ENCODE measurements at regions not wholly inside any gene's neighbourhood (a gene's known extent, or its start where the extent isn't known, plus 50 kb on each side); places are given as distances from the start of the nearest gene placed in this dataset.
"Not testable (repeated sequence)": the region's sequence is repeated elsewhere in the genome, so short reads cannot be mapped to it uniquely, and the experiment has no call there.

DNA sequence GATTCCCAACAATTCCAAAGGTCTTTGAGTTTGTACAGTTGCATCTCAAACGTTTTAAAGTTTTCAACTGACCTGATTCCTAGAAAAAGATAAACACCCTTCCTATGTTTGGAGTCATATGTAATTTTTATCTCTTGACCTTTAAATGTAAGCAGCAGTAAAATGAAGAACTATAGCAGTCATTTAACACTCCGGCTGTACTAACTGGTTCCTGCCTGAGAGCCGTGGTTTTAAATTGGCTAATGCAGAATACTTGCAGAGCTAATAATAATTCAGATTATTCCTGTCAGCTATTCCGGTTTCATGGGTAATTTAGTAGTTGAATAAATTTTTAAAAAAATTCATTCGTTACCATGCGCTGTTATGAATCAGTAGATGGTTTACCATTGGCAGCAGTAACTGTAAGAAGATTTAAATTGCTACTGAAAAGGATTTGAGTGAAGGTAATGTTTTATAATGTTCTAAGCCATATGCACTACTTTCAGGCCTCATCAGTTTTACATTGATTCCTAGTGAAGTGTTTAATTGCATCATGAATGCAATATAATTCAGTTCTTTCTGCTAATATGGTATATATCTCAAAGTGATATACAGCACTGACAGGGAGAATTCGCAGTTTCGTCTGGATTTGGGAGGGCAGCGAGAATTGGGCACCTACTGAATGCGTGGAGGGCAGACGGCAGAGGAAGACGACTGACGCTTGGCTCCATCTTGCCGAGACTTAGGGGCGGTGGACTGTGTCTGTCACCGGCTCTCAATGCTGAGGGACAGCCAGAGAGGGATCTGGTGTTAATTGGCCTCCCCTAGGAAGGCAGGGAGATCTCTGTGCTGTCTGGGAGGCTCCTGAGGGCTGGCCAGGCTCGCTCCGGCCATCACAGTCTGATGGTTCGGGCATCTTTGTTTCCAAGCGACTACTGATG, 217.7 kb downstream of the PHETA1 start:
- no peak for DNase-seq

DNA sequence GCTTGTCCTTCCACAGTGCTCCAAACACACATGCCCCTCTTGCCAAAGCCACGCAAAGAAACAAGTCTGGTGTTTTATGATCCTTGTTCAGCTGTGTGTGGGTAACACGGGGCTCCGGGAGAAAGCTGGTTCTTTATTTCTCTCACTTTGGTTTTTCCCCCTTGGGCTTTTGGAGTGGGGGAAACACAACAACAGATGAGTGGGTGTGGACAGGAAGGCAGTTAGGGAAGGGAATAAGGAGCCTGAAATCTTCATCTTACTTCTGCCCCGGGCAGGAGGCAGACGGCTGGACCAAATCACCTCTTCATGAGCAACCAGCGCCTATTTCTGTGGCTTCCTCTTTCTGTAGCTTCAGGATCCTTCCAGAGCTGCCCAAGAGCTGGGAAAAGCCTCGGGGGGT, 218.5 kb downstream of the PHETA1 start:
- no peak for DNase-seq

DNA sequence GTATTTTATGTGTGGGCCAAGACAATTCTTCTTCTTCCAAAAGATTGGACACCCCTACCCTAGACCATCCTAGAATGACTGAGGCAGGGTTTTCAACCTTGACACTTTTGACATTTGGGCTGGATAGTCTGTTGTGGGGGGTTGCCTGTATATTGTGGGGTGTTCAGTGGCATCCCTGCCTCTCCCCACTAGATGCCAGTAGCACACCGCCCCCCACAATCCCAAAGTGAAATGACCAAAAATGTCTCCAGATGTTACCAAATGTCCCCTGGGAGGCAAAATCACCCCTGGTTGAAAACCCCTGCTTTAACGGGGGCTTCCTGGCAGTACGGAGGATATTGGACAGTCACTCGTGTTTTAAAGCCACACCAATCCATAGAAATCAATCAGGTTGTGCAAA, 219.6 kb downstream of the PHETA1 start:
- no peak for DNase-seq

DNA sequence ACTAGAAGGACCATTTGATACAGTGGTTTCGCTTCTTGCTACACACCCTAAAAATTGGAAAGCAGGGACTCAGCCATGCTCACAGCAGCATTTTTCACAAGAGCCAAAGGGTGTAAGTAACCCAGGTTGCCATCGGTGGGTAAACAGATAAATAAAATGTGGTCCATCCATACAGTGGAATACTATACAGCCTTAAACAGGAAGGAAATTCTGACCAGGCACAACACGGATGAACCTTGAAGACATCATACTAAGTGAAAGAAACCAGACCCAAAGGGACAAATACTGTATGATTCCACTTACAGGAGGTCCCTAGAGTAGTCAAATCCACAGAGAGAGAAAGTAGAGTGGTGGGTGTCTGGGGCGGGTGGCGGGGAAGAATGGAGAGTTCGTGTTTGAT, 220.9 kb downstream of the PHETA1 start:
- DNase-seq = no peak

DNA sequence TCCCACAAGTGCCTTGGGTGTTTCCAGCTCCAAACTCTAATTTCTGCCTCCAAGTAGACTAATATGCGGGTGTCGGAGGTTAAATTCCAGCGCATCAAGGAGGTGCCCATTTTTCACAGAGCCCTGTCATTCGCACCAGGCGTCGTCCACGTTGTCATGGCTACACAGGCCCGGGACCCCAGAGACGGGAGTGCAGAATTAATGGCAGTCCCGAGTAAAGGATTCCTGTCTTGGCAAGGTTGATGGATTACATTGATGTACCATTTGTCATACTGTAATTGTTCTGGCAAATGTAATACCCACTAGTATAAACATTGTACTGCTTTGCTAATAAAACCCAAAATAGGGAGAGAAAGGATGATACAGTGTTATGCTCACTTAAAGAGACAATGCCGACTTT, 222.9 kb upstream of the MYL2 start:
- no peak for DNase-seq

DNA sequence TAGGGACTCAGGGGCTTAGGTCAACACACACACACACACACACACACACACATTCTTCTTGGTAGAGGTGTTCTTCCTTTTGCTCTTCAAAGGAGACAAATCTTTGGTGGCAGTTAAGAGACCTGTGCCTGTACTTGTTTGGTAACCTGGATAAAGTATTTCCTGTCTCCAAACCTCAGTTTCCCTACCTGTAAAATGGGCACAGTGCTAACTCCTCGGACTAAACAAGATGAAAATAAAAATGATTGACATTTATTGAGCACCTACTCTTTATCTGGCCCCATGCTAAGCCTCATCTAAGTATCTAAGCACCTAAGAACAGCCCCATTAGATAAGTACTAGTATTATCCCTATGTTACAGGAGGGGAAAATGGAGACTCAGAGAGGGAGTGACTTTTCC, 220.8 kb upstream of the MYL2 start:
- no peak for DNase-seq

DNA sequence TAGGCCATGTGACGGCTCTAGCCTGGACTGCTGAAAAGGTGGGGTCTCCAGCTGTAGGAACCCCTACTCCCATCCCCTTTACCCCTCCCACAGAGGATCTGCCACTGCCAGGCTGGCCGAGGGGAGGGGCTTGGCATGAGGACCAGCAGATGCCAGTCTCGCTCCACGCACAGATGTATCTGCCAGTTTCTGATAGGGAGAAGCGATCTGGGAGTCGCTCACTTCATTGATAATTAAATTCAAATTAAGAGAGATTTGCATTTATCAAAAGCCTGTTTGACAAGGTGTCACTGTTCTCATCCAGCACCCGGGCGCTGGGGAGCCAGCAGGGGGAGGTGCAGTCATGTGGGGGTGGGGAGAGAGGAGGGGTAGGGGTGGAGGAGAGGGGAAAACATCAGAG, 217.6 kb upstream of the MYL2 start:
- DNase-seq = no peak

DNA sequence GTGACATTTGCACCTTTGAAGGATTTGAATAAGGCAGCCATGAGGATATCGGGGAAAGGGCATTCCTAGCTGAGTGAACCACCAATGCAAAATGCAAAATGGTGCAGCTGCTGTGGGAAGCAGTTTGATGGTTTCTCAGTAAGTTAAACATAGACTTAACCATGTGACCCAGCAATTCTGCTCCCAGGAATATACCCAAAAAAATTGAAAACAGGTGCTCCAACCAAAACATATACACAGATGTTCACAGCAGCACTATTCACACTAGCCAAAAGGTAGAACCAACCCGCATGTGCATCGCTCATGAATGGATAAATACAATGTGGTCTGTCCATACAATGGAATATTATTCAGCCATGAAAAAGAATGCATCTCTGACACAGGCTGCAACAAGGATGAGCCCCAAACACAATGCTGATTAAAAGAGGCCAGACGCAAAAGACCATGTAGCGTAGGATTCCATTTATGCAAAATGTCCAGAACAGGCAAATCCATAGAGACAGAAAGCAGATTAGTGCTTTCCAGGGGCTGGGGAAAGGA, 215.0 kb upstream of the MYL2 start:
- no peak for DNase-seq

DNA sequence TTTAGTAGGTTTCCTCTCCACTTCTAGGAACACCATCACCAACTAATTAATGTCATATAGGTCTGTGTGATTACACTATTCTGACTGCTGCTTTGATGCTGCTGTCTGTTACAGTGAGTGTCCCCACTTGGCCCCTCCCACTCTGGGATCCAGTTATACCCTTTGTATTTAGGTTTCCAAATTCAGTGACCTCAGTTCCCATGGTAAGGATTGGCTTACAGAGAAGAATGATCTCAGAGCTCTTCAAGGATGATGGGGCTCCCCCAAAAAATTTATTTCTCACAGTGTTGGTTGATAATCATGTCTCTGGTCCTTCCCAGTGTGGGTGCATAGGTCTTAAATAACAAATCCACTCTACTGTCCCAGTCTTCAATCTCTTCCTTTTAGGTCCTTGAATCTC, 210.0 kb upstream of the MYL2 start:
- DNase-seq = no peak

DNA sequence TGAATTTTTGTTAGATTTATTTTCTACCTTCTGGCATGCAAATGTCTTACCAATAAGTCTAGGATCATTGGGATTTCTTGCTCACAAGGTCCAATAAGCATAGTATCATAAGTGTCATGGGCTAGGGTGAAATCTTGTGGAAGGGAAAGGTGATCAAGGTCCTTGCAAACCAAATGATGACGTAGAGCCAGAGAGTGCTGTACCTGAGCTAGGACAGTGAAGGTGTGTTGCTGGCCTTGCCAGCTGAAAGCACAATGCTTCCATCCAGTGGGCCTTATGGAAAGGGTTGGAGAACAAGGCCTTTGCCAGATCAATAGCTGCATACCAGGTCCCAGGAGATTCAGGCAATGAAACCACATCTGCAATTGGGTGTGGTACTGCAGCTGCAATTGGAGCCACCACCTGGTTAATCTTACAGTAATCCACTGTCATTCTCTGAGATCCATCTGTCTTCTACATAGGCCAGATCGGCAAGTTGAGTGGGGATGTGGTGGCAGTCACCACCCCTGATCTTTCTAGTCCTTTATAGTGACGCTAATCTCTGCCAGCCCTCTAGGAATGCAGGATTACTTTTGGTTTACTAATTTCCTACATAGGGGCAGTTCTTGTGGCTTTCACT, 208.9 kb upstream of the MYL2 start:
- no peak for DNase-seq

DNA sequence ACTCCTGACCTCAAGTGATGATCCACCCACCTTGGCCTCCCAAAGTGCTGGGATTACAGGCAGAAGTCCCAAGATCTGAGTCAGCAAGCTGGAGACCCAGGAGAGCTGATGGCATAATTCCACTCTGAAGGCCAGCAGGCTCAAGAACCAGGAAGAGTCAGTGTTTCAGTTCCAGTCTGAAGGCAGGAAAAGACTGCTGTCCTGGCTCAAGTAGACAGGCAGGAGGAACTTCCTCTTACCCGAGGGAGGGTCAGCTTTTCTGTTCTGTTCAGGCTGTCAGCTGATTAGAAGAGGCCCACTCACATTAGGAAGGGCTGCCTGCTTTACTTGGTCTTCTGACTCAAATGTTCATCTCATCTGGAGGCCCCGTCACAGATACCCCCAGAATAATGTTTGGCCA, 206.0 kb upstream of the MYL2 start:
- DNase-seq = no peak

DNA sequence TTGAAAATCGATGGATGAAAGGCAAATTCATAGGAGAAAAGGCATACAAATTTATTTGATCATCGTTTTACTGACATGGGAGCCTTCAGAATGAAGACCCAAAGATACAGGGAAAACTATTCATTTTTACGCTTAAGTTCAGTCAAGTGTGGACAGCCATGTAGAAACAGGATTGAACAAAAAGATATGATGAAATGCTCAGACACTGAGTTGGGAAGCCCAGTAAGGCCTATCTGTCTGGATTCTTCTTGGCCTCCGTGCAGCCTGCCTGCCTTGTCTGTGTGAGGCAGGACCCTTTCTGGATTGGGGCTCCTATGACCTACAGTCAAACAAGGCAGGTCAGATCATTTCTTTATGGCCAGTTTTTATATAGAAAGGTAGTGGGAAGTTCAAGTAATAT, 203.8 kb upstream of the MYL2 start:
- no peak for DNase-seq

DNA sequence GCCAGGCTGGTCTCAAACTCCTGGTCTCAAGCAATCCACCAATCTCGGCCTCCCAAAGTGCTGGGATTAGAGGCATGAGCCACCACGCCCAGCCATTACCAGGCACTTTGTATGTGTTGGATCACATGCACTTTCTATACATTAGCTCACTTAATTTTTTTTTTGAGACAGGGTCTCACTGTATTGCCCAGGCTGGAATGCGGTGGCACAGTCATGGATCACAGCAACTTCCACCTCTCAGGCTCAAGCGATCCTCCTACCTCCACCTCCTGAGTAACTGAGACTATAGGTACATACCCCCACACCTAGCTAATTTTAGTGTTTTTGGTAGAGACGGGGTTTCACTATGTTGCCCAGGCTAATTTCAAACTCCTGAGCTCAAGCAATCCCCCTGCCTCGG, 203.0 kb upstream of the MYL2 start:
- no peak for DNase-seq

DNA sequence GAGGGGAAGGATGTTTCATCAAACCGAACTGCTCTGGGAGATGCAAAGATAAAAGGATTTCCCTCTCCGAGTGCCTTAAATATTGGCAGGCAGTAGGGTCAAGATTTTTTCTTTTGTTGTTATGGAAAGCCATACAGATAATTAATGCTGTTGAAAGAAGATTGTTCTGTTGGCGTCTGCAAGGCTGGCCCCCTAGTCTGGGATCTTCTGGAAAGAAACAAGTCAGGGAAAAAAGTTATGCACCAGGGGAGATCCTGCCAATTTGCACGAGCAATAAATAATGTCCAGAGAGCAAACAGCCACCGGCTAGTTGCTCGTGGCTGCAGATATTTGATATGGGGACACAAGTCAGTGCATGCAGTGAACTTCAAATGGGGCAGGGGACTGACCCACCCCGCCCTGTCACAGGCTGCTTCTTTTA, 202.1 kb upstream of the MYL2 start:
- DNase-seq = no peak

DNA sequence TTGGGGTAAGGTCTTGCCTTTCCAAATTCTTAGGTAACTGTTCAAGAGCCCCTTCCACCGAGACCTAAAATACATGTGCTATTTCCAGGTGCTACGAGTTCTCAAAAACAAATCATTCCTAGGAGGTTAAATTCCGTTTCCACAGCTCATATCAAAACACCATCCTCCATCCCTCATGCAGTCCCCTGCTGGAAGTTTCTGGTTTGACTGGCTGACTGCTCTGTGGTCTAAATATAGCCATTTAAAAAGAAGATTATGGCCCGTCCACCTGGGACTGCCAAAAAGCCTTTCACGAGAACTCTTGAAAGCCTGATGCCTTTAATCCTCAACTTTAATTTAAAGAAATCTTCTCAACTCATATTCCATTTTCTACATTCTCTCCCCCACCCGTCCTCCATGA, 201.5 kb upstream of the MYL2 start:
- DNase-seq = no peak

DNA sequence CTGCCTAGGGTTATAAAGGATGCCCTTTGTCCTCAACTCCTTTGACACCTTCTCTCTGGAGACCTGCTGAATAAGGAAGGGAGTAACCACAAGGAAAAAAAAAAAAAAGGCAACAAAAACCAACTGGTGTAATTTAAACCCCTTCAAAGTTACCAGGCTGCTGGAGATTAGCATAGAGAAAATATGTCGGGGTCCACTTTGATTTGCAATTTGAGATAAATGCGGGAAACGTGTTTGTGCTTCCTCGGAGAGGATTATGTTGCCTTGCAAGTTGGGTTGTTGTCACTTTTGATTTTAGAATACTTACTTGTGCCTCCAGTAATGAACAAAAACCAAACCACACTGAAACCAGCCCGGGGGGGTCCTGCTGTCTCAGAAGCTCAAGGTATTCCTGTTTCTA, 200.2 kb upstream of the MYL2 start:
- no peak for DNase-seq

DNA sequence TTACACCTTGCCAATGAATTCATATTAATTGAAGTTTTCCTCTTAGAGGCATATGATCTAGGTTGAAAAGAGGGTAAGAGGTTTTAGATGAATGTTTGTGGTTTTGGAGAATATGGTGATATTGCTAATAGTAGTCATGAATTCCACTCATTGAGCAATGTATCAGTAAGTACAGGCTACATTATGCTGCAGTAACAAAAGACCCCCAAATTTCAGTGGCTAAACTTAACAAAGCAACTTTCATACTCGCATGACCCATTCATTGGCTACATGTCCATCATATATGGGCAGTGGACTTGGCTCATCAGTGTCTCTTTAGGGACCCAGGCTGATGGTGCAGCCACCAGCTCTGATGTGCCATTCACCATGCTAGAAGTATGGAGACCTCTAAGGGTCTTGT, 196.6 kb upstream of the MYL2 start:
- no peak for DNase-seq

DNA sequence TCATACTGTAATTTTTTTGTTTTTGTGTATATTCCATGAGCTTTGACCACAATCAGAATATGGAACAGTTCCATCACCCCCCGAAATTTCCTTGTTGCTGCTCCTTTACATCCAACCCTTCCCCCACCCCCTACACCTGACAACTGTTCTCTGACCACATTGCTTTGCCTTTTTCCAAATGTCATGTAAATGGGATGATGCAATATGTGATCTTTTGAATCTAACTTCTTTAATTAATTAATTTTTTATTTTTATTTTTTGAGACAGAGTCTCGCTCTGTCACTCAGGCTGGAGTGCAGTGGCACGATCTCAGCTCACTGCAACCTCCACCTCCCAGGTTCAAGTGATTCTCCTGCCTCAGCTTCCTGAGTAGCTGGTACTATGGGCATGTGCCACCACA, 192.9 kb upstream of the MYL2 start:
- DNase-seq = not testable (repeated sequence)

DNA sequence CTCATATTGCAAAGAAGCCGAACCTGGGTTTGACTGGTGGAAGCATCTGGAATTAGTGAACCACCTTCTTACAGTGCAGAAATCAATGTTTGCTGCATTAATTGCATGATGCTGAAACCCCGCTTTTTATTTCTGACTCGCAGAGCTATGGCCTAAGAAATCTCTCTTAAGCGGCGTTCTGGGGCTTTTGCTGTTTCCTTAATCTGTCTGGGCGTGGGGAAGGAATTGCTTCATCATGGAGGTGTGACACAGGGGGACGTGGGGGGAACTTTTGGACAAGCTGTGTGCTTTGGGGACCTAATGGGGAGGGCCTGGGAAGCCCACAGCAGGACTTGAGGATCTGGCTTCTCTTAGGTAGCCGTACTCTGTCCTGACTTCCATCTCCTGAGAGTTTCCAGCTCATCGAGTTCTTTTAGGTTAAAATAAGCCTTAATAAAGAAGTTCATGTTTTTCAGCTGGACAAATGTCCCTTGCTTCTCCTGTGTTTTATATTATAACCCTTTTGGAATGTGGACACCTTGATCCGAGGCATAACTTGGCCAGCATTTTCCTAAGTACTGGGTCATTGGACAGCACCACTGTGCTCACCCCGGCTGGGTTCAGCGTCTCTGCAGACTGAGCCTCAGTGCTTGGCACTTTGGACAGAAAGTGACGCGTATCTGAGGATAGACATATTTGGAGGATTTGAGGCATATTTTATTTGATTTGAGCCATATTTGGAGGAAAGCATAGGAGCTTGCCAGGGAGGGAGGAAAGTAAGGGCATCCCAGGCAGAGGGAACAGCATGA, 192.1 kb upstream of the MYL2 start:
- no peak for DNase-seq

DNA sequence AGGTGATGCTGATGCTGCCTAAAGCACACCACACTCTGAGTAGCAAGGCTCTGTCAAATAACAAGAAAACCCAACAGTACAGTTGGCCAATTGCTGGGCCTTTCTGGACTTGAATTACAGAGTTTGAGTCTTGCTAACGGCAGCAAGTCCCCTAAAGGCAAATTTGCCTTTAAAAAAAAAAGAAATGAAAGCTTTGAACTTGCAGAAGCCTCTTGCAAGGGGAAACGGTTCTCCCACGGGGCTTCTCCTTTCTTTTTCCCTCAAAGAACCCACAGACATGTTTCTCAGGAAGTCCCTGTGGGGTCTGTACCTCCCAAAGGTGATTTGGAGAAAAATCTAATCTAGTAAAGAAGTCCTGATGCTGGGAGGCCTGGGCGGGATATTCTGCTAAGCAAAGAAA, 191.3 kb upstream of the MYL2 start:
- no peak for DNase-seq

DNA sequence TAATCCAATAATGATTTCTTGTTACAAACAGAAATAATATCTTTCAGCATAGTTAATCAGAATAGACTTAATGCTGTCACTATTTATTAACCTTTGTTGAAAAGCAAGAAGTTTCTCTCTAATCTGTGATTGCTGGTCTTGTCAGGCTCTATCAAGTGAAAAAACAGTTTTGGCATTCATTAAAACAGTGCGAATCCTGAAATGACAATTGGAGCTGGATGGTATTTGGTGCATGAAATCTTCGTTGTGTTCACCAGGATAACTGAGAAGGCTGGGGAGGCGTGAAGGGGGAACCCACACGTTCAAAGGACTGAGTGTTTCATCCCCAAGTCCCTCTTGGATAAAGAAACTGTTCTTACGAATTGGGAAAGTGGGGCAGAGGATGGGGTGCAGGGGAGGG, 190.2 kb upstream of the MYL2 start:
- DNase-seq = no peak

DNA sequence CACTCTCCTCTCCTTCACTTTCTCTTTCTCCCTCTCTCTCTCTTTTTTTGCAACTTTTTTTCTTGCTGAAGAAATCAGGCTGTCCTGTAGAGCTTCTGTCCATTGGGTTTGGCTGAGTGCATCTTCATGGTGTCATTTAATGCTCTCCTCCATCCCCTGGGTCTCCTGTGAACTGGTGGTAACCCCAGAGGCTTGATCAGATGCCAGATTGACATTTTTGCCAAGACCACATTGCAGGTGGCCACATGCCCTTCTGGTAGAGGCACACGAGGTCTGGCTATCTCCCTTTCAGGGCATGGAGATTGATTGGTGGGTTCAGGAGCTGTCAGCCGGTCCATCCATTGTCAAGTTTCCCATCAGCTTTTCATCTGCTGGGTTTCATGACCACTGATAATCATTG, 188.3 kb upstream of the MYL2 start:
- no peak for DNase-seq

DNA sequence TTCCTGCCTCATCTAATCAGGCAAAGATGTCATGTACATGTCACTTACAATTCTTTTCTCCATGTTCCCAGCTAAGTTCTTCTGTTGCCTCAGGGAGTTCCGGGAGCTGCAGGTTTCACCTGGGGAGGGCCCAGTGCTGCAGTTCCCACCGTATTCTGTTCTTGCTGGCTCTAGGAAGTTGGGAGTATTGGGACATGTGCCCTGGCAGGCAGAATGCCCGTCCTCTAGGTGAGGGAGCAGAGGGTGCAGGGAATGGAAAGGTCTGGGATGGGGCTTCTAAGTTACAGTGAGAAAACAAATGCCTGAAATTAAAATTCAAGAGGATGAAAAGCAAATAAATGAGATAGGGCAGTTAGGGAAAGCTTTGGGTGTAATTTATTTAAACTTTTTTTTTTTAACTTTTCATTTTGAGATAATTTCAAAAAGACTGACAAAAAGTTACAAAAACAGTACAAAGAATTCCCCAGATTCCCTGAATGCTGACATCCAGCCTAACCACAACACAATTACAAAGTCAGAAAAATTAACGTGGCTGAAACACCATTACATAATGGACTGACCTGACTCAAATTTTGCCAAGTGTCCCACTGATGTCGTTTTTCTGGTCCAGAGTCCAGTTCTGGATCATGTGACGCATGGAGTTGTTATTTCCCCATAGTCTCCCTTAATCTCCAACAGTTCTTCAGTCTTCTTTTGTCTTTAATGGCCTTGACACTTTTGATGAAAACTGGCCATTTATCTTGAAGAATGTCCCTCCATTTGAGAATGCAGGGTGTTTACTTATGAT, 187.2 kb upstream of the MYL2 start:
- DNase-seq = no peak
